COLO829 (cell line): ENCODE measurements at regions not wholly inside any gene's neighbourhood (a gene's known extent, or its start where the extent isn't known, plus 50 kb on each side); places are given as distances from the start of the nearest gene placed in this dataset.
"Not testable (repeated sequence)": the region's sequence is repeated elsewhere in the genome, so short reads cannot be mapped to it uniquely, and the experiment has no call there.

Source experiments
- DNase-seq: peaks from one replicate; pipeline ENCODE4 v3.0.0; 2012; ENCODE audit warnings: low spot score

GRCh38 chr7:9505516-9505915 is 1072.1 kb downstream of the NXPH1 start:
- DNase-seq: no peak

GRCh38 chr7:9507290-9507689 is 1073.9 kb downstream of the NXPH1 start:
- DNase-seq: no peak

DNA sequence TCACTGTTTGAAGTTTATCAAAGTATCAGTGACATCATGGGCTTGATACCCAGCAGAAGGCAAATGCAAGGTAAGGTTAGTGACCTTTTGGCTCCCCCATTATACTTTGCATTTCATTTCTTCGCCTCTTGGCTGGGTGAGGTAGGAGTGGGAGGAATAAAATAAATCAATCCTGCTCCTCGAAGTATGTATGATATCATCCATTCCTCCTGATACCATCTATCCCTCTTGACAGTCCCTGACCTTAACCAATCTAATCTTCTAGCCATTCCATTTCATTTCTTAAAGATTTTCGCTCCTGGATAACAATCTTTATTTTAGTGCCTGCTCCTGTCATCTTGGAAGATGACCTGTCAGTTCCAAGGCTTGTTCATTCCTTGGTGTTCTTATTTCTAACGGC is 1083.3 kb downstream of the NXPH1 start:
- no peak for DNase-seq

DNA sequence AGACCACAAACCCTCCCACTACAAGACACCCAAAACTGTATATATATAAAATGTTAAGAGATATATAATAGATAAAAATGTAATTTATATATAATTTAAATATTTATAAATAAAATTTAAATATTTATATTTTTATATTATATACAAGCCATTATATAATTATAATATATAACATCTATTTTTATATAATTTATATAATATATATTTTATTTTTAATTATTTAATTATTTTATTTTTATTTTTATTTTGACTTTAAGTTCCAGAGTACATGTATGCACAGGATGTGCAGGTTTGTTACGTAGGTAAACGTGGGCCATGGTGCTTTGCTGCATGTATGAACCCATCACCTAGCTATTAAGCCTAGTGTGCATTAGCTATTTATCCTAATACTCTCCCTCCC is 1090.2 kb downstream of the NXPH1 start:
- no peak for DNase-seq

- DNase-seq: not testable (repeated sequence)
These were observed 1119.0 kb downstream of the NXPH1 start for GRCh38 chr7:9552431-9552830.

DNA sequence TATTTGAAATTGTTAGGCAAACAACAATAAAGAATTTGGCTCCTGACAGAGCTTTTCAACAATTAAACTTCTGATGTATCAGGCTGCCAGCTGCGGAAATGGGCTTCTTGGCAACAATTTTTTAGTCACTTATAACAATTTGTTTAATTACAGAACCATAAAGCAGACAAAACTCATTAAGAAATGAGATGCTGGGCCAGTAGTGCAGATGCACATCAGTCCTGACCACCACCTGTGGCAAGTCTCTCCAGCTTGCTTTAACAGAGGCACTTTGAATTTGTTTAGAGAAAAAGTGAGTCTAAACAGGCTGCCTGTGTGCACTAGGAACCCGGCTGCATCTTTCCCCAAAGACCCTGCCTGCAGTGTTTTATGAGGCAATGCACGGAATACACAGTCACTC is 1124.4 kb downstream of the NXPH1 start:
- no peak for DNase-seq

DNA sequence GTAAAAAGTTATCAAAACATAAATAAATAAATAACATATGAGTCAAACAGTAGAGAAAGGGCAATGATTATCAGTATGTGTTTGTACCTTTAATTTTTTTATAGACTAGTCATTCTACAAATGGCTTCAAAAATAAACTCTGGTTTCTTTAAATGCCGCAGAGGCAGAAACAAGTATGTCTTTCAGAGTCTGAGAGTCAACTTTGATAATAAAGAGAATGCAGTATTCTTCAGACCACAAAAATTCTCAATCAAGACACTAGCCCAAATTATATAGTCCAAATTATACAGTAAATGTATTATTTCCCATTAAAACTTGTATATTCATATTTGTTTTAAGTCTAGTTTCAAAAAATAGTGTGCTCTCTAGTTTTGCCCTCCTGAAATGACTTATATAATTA is 1142.3 kb downstream of the NXPH1 start:
- peak; percentile 51 for DNase-seq

DNA sequence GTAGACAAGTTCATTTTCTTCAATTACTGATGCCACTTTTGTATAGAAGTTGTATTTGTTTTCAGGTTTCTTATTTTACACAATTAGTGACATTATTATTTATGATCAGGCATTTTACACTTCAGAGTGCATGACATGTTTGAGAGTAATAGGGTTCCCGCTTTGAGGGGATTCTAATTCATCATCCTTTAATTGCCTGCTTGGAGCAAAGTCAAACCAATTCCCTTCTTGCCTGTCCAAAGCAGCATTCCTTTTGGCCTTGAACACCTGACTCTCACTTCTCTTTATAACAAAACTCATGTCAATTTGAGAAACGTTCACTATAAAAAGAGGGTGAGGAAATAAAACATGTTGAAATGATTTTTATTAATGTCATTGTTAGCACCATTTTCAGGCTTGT is 1149.4 kb downstream of the NXPH1 start:
- DNase-seq: no peak

DNA sequence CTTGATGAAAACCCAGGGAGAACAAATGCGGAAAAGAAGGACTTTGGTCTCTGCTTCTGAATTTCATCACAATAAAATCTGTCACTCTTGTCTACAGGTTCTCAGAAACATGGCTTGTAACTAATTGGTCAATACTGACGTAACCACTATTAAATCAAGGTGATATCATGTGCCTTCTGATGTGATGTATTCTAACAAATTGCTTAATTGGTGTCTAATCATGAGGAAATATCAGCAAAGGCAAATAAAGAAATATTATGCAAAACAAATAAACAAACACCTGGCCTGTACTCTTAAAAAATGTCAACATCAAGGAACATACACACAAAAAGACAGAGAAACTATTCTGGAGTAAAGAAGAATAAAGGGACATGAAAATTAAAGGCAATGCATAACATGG is 1165.0 kb downstream of the NXPH1 start:
- no peak for DNase-seq

- no peak for DNase-seq
These were observed 1167.6 kb downstream of the NXPH1 start for GRCh38 chr7:9600974-9601373.

DNA sequence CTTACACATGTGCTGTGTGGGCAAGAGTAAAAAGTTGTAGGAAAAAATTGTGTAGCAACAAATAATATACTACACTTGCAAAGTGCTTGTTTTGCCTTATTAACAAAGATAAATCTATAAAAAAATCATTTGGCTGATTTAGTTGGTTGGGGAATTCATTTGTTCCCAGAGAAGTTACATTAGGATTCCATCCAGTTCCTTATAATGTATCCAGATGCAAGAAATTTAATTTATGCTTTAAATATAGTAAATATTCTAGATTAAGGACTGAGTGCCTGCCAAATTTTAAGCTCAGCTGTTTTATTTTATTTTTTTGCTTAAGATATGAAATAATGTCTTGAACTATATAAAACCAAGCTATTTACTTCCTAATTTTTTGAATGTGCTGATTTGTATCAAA is 1169.9 kb downstream of the NXPH1 start:
- no peak for DNase-seq

DNA sequence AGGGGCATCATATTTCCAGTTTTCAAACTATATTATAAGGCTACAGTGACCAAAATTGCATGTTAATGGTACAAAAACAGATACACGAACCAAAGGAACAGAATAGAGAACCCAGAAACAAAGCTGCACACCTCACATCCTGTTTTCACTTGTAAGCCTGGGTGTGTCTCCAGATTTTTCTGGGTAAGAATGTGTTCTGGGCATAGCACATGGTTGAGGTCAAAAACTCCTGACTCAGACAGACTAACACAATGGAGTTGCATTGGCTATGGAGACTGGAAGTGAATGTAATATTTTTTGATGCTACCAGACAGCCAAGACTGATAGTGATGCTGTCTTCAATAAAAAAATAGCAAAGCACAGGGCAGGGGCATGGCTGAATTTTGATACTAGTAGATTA is 1175.2 kb downstream of the NXPH1 start:
- DNase-seq: no peak

DNA sequence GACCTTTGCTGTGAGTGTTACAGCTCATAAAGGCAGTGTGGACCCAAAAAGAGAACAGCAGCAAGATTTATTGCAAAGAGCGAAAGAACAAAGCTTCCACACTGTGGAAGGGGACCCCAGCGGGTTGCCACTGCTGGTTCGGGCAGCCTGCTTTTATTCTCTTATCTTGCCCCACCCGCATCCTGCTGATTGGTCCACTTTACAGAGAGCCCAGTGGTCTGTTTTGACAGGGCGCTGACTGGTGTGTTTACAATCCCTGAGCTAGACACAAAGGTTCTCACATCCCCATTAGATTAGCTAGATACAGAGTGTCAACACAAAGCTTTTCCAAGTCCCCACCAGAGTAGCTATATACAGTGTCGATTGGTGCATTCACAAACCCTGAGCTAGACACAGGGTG is 1187.5 kb downstream of the NXPH1 start:
- not testable (repeated sequence) for DNase-seq

DNA sequence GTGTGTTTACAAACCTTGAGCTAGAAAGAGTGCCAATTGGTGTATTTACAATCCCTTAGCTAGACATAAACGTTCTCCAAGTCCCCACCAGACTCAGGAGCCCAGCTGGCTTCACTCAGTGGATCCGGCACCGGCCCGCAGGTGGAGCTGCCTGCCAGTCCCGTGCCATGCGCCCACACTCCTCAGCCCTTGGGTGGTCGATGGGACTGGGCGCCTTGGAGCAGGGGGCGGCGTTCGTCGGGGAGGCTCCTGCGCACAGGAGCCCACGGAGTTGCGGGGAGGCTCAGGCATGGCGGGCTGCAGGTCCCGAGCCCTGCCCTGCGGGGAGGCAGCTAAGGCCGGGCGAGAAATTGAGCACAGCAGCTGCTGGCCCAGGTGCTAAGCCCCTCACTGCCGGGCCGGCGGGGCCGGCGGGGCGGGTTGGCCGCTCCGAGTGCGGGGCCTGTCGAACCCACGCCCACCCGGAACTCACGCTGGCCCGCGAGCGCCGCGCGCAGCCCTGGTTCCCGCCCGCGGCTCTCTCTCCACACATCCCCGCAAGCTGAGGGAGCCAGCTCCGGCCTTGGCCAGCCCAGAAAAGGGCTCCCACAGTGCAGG is 1188.0 kb downstream of the NXPH1 start:
- DNase-seq: not testable (repeated sequence)

DNA sequence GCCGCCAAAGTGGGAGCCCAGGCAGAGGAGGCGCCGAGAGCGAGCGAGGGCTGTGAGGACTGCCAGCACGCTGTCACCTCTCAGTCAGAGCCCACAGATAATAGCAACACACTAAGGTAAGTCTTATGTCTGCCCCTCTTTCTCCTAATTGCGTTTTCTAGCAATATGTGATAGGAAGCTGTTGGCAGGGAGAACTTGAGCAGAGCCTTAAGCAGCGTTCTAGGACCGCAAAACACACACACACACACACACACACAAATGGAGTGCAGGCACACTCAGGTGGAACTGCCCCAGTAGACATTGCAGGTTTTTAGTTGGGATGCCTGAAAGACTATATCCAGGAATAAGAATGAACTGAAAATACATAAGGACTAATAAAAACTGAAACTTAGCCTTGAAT is 1188.5 kb downstream of the NXPH1 start:
- no peak for DNase-seq

DNA sequence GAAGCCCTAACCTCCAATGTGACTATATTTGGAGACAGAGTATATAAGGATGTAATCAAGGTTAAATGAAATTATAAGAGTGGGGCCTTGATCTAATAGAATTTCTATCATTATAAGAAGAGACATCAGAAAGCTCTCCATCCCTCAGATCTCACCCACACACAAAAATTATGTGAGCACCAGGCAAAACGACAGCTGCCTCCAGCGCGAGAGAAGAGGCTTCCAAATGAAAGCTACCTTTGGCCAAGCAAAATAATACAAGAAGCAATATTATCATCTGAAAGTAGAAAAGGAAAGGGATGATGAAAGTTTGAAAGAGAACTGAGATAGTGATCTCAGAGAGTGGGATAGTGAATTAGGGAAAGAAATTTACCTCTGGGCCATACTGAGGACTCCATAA is 1192.5 kb downstream of the NXPH1 start:
- DNase-seq: no peak

GRCh38 chr7:9645756-9646155 is 1212.3 kb downstream of the NXPH1 start:
- no peak for DNase-seq

- DNase-seq: peak; percentile 32
These were observed 1223.8 kb downstream of the NXPH1 start for GRCh38 chr7:9657257-9657656.

DNA sequence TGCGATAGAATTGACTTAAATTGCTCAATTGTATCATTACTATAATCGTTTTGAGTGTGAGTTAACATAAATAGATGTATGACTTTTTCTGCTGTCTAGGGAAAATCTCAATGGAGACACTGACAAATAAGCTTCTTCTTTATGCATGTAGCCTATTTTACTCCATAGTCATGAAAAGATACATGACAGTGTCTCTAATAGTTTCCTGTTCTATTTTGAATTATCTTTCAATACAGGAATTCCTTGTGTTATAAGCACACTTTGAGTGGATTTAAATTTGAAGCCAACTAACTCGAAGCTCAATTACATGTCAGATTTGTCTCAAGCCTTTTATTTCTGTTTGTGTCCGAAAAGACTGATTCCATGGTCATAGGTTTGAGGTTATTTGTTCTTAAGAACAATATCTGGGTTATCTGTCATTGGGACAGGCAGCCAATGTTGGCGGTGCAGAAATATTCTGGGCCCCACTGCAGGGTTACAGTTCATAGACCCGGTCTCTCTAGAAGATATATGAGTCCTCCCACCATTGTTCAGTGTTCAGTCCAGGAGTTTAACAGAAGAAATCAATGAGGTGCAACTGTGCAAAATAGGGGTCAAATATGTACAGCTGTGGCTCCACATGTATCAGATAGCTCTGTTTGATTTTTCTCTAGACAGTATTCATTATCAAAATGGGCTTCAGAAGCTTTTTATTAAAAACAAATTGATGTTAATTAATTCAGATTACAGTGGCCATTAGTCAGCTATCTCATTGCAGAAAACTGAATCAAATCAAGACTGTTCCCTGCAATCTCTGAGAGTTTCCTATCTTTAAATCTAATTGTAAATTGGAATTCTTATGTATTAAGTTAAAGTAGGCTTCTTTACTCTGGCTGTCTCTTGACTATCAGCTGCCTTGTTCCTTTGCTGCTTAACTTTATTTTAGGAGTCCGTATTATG is 1238.8 kb downstream of the NXPH1 start:
- DNase-seq: no peak

DNA sequence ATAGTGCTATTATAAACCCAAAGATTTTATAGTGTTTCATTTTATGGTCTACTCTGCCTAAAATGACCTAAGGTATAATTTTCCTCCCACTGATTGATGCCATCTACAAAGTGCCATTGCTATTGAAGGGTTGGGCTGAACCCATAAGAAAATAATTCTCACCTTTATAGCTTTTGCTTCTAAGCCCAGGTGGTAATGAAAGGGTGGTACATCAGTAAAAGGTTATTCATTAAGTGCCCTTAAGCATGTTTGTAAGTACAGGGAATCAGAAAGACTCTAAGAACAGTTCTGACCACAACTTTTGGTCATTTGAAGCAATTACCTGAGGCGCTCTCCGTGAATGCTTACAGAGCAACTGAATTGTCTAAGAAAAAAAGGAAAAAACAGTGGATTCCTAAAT is 1247.3 kb downstream of the NXPH1 start:
- DNase-seq: no peak

DNA sequence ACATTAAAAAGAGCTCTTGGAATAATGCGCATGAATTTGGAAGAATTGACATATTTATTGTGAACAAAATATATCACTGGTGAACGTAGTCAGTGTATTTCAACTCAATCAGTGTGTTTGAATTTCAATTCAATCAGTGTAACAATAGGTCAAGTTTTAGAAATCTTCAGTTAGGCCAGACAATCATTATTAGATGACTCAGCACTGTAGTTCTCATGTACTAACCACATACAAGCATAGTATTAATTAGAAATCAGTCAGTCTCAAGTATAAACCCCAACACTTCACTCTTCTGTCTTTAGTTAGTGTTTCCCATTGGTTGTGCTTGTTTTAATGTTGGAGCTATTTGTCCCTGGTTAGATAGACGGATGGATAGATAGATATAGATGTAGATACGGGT is 1247.9 kb downstream of the NXPH1 start:
- DNase-seq: no peak

GRCh38 chr7:9691286-9691685 is 1257.9 kb downstream of the NXPH1 start:
- DNase-seq: no peak

DNA sequence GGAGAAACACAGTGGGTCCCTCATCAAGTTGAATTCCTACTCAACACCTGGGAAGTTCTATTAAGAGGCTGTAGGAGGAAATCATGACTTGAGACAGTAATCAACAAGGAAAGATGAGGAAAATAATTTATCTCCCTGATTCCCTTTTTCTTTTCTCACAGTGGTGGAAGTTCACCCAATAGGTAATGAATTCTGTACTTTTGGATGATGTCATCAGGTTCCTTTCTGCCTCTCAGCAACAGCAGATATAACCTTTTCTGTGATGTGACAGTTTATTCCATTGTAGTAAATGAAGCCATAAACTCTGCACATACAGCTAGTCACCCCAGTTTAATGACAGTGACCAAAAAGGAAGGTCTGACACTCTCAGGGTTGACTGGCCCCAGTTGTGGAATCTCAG is 1265.0 kb downstream of the NXPH1 start:
- DNase-seq: no peak

DNA sequence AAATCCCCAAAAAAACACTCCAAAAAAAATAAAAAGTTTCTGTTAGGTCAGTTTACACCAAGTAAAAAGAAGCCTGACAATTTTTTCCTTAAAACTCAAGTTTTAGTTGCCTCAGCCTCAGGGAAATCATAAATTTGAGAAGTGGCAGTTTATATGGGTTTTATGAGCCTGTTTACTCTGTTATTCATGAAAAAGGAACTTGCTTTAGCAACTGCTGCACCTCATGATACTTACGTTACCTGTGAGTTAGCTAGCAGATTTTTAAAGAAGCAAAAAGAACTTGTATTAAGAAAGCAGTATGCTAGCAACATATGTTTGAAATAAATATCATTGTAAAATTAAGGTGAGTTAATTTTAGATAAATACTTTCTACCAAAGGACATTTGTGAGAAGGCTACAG is 1264.5 kb upstream of the PHF14 start:
- no peak for DNase-seq
